Thyroid gland (tissue), 4 donors: ENCODE measurements at regions not wholly inside any gene's neighbourhood (a gene's known extent, or its start where the extent isn't known, plus 50 kb on each side); places are given as distances from the start of the nearest gene placed in this dataset.

Experiments
- DNase-seq, 2 donors: peaks; one replicate each; pipeline ENCODE4 v3.0.0-alpha.2; 2019
- H3K27ac ChIP-seq, 3 donors: fragments of 200-600 bp; sonication (generic); 1 replicate in 2 of 3; 2 replicates in 1 of 3; pipeline ENCODE4 v1.5.1; 2016 to 2019; ENCODE audit warnings: mild to moderate bottlenecking in 1 of 3, moderate library complexity in 1 of 3
- H3K27me3 ChIP-seq: fragments of 200-600 bp; sonication (generic); one replicate; pipeline ENCODE4 v1.5.1; 2019
- H3K36me3 ChIP-seq, 2 donors: fragments of 200-600 bp; sonication (generic); one replicate each; pipeline ENCODE4 v1.5.1; 2016 to 2019
- H3K4me1 ChIP-seq, 2 donors: fragments of 200-600 bp; sonication (generic); one replicate each; pipeline ENCODE4 v1.5.1; 2017 to 2019
- H3K4me3 ChIP-seq, 3 donors: fragments of 200-600 bp; sonication (generic); replicated peaks in 1 of 3; 1 replicate in 2 of 3; 2 replicates in 1 of 3; pipeline ENCODE4 v1.5.1; 2016; ENCODE audit warnings: mild to moderate bottlenecking in 1 of 3
- H3K9me3 ChIP-seq: fragments of 200-600 bp; sonication (generic); one replicate; pipeline ENCODE4 v1.5.1; 2017
- CTCF ChIP-seq, 6 experiments: fragments of 200-600 bp in 3 of 6; fragments of 450-650 bp in 3 of 6; sonication (generic) in 3 of 6; IDR thresholded peaks; one replicate each; pipeline ENCODE4 v1.5.1; 2016 to 2019; ENCODE audit warnings: antibody characterized with exemption in 6 of 6, mild to moderate bottlenecking in 2 of 6, inconsistent platforms in 1 of 6, moderate library complexity in 1 of 6
- POLR2A ChIP-seq, 2 donors: fragments of 450-650 bp; IDR thresholded peaks; one replicate each; pipeline ENCODE4 v1.6.1; 2017; ENCODE audit warnings: antibody characterized with exemption in 2 of 2, mild to moderate bottlenecking in 2 of 2, moderate library complexity in 1 of 2
- WGBS, 2 donors: methylation state at CpG; one replicate each; pipeline ENCODE4 v1.1.5; 2017; 5-methylcytosine and 5-hydroxymethylcytosine counted together
- intact Hi-C: fragments of 100-400 bp; cut with DNase I; formaldehyde crosslinking; loops from one replicate; pipeline ENCODE4 v1.15.1; 2023

GRCh38 chr22:48145738-48146137, 1383.3 kb downstream of the TBC1D22A start:
- no peaks in the 10 kb centered on the region for H3K27me3 ChIP-seq

GRCh38 chr22:48144318-48144717, 1381.9 kb downstream of the TBC1D22A start:
- no peaks in the 10 kb centered on the region for H3K4me1 ChIP-seq
- no peaks in the 10 kb centered on the region for H3K27me3 ChIP-seq
- TF ChIP-seq POLR2A (IDR thresholded peaks at IDR 0.05) (no peak), CTCF (IDR thresholded peaks at IDR 0.05) (no peak)
- DNase-seq = no peak
- WGBS, 2 donors = 86 to 87% methylated on average over 4 of the region's 4 CpGs
- H3K27ac ChIP-seq = no peak overlapping the region
- H3K36me3 ChIP-seq = no peaks in the 10 kb centered on the region
- intact Hi-C loops = no loop called here
- H3K9me3 ChIP-seq = no peaks in the 10 kb centered on the region
- no peak overlapping the region for H3K4me3 ChIP-seq

More at GRCh38 chr22:48145738-48146137, 1383.3 kb downstream of the TBC1D22A start:
- intact Hi-C loops = no loop called here
- TF ChIP-seq CTCF (IDR thresholded peaks at IDR 0.05) (no peak), POLR2A (IDR thresholded peaks at IDR 0.05) (no peak)
- H3K4me1 ChIP-seq = no peaks in the 10 kb centered on the region
- H3K4me3 ChIP-seq = no peak overlapping the region
- no peak overlapping the region for H3K27ac ChIP-seq
- DNase-seq = no peak
- no peaks in the 10 kb centered on the region for H3K9me3 ChIP-seq
- H3K36me3 ChIP-seq = no peaks in the 10 kb centered on the region
- 59 to 73% methylated on average over 7 of the region's 7 CpGs for WGBS, 2 donors

GRCh38 chr22:48143856-48144255, 1381.4 kb downstream of the TBC1D22A start:
- H3K4me3 ChIP-seq = no peak overlapping the region
- no peaks in the 10 kb centered on the region for H3K27me3 ChIP-seq
- no peak for DNase-seq
- H3K4me1 ChIP-seq = no peaks in the 10 kb centered on the region
- H3K9me3 ChIP-seq = no peaks in the 10 kb centered on the region
- H3K27ac ChIP-seq = no peak overlapping the region
- intact Hi-C loops = no loop called here
- H3K36me3 ChIP-seq = no peaks in the 10 kb centered on the region
- no peak for TF ChIP-seq CTCF (IDR thresholded peaks at IDR 0.05)
- TF ChIP-seq POLR2A (IDR thresholded peaks at IDR 0.05) = no peak
- 93% methylated on average over 7 of the region's 7 CpGs for WGBS, 2 donors

- Histone ChIP-seq H3K4me1 (no peaks in the 10 kb centered on the region), H3K27ac (no peak overlapping the region), H3K4me3 (no peak overlapping the region), H3K9me3 (no peaks in the 10 kb centered on the region), H3K36me3 (no peaks in the 10 kb centered on the region), H3K27me3 (no peaks in the 10 kb centered on the region)
- TF ChIP-seq POLR2A (IDR thresholded peaks at IDR 0.05) (no peak), CTCF (IDR thresholded peaks at IDR 0.05) (no peak)
- WGBS, 2 donors = 83 to 90% methylated on average over 7 of the region's 7 CpGs
- intact Hi-C loops = no loop called here
- DNase-seq = no peak
Measured at GRCh38 chr22:48142388-48142787, 1379.9 kb downstream of the TBC1D22A start.

GRCh38 chr22:48141301-48141700, 1378.9 kb downstream of the TBC1D22A start:
- H3K4me1 ChIP-seq = no peaks in the 10 kb centered on the region
- H3K36me3 ChIP-seq = no peaks in the 10 kb centered on the region
- H3K9me3 ChIP-seq = no peaks in the 10 kb centered on the region
- no peaks in the 10 kb centered on the region for H3K27me3 ChIP-seq
- 76 to 80% methylated on average over 6 to 10 of the region's 10 CpGs for WGBS, 2 donors
- TF ChIP-seq POLR2A (IDR thresholded peaks at IDR 0.05) (no peak), CTCF (IDR thresholded peaks at IDR 0.05) (no peak)
- H3K4me3 ChIP-seq = no peak overlapping the region
- intact Hi-C loops = no loop called here
- DNase-seq = no peak
- no peak overlapping the region for H3K27ac ChIP-seq
